GM13976 (cell line): ENCODE measurements at regions not wholly inside any gene's neighbourhood (a gene's known extent, or its start where the extent isn't known, plus 50 kb on each side); places are given as distances from the start of the nearest gene placed in this dataset.

Experiments
- DNase-seq: peaks from one replicate; pipeline ENCODE4 v3.0.0; 2012; ENCODE audit warnings: low spot score
- in situ Hi-C: fragments of 300-500 bp; cut with MboI; formaldehyde crosslinking; loops from one replicate; pipeline ENCODE4 v1.12.0; 2022; ENCODE audit warnings: low sequenced_read_pairs, mixed read lengths, inconsistent platforms; ENCODE audit not compliant: unreplicated experiment
- TF ChIP-seq, protein P1 (sequence below): IDR thresholded peaks from 2 replicates; pipeline ENCODE4 v1.5.1; 2012; ENCODE audit warnings: borderline replicate concordance, mild to moderate bottlenecking; ENCODE audit not compliant: insufficient read depth; ENCODE audit errors: extremely low read depth, missing control alignments, control extremely low read depth

DNA sequence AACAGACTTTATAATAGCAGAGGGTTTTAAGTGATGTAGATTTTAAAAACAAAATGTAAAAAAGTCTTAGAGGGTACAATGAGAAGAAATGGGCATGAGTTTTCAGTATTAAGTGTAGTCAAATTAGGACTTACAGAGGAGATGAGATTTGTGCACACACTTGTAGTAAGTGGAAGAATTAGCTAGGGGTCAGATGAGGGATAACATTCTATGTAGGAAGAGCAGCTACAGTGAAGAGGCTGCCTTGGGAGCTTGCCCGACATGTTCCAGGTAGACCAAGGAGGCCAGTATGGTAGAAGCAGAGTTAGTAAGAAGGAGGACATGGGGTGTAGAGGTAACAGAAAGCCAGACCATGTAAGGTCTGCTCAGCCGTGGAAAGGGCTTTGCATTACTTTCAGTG, 189.2 kb upstream of the DSEL start:
- TF ChIP-seq, protein P1, sequence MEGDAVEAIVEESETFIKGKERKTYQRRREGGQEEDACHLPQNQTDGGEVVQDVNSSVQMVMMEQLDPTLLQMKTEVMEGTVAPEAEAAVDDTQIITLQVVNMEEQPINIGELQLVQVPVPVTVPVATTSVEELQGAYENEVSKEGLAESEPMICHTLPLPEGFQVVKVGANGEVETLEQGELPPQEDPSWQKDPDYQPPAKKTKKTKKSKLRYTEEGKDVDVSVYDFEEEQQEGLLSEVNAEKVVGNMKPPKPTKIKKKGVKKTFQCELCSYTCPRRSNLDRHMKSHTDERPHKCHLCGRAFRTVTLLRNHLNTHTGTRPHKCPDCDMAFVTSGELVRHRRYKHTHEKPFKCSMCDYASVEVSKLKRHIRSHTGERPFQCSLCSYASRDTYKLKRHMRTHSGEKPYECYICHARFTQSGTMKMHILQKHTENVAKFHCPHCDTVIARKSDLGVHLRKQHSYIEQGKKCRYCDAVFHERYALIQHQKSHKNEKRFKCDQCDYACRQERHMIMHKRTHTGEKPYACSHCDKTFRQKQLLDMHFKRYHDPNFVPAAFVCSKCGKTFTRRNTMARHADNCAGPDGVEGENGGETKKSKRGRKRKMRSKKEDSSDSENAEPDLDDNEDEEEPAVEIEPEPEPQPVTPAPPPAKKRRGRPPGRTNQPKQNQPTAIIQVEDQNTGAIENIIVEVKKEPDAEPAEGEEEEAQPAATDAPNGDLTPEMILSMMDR: no peak
- DNase-seq: no peak
- in situ Hi-C loops: no loop called here

DNA sequence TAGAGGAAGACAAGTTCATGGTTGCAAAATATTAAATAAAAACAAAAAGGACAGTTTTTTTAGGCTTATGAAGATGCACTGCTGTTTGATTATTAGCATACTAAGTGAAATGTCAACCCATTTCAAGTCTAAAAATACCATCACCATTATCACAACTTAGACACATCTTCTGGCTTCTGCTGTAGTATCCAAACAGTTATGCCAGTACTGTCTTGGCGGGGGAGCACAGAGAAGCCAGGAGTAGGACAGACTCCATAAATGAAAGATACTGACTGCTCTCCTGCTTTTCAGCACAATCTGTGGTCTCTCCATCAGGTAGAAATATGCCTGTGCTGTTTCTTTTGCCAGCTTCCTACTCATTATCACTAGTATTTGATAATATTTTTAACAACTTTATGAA, 179.2 kb upstream of the DSEL start:
- TF ChIP-seq, protein P1: no peak
- in situ Hi-C loops: no loop called here
- no peak for DNase-seq

DNA sequence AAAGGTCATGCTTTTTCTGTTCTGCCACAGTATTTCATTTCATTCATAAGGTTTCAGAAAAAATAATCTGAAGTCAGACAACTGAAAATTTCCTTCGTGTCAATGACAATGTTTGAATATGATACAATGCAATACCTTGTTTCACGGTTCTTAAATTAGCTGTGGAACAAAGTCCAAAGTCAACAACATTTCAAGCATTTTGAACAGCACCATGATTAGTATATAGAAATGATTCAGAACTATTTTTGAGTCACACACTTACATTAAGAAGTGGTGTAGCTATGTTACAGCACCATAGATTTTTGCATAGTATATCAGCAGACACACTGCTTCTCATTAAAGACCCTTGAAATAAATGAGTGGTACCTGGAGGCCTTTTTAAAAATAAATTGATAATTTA, 178.3 kb upstream of the DSEL start:
- no peak for DNase-seq
- TF ChIP-seq, protein P1: no peak
- in situ Hi-C loops: no loop called here

DNA sequence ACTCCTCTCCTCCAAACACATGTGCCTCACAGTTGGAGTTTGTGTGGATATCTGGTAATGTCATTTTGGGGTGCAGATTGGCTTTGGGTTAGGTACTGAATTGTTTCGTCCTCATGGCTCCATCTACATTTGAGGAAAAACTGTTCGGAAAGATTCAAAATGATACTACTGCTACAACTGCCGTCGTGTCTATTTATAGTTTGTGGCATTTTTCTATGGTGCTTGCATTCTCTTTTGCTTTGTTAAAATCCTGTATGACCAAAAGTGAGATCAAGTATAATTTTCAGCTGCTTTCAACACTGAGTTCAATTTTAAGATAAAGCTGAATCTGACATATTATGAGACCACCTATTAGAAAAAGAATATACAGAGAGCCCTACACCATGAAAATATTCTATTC, 176.3 kb upstream of the DSEL start:
- in situ Hi-C loops: no loop called here
- TF ChIP-seq, protein P1: no peak
- no peak for DNase-seq

DNA sequence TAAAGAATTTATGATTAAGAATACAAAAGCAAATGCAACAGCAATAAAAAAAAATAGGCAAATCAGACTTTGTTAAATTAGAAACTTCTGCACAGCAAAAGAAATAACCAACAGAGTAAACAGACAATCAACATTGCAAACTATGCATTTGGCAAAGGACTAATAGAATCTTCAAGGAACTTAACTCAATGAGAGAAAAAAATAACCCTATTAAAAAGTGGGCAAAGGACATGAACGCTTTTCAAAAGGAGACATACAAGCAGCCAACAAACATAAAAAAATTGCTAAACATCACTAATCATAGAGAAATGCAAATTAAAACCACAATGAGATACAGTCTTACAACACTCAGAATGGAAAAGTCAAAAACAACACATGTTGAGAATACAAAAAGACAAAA, 166.0 kb upstream of the DSEL start:
- DNase-seq: no peak
- in situ Hi-C loops: no loop called here
- TF ChIP-seq, protein P1: no peak

DNA sequence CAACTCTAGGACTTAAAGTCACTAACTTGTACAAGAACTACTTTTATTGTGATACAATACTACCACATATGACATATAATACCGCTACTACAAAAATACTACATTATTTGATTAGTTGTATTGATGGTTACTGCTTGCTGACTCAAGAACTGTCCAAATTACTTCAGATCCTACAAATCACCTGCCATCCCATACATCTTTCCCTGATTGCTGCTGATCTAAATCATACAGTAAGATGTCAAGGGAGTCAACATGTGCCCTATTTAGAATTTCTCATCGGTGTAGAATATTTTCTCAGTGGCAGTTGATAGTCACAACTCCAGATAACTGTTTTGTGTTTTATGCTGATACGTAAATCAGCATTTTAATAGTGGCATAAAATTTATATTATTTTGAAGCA, 161.0 kb upstream of the DSEL start:
- TF ChIP-seq, protein P1: no peak
- in situ Hi-C loops: no loop called here
- no peak for DNase-seq

DNA sequence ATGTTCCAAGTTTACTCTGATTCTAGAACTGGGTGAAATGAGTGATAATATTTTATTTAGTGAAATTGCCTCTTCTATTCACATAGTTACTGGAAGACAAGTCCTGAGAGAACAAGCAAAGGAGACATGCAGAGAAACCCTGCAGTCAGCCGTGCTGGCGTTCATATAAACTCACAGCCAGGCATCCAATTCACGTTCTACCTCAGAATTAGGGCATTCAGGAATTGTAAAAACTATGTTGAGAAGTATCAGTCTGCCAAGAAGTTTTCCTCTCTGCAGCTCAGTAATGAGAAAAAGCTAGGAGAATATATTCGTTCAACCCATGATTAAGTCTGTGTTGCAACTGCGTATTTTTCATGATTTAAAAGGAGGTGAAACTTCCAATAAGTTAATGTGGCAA, 156.2 kb upstream of the DSEL start:
- in situ Hi-C loops: no loop called here
- DNase-seq: no peak
- TF ChIP-seq, protein P1: no peak
